OCI-LY3 (cell line): ENCODE measurements at regions not wholly inside any gene's neighbourhood (a gene's known extent, or its start where the extent isn't known, plus 50 kb on each side); places are given as distances from the start of the nearest gene placed in this dataset.

Experiments used
- EZH2phosphoT487 ChIP-seq: fragments of 200-600 bp; shearing (Covaris generic); IDR thresholded peaks from 2 replicates; pipeline ENCODE4 v1.6.1; 2018; ENCODE audit warnings: antibody characterized with exemption, mixed run types, low read depth
- TF ChIP-seq, protein P1 (sequence below): fragments of 200-600, 300-600 bp; sonication (generic); IDR thresholded peaks from 2 replicates; pipeline ENCODE4 v1.5.1; 2014; ENCODE audit warnings: antibody characterized with exemption, low read length, low read depth

DNA sequence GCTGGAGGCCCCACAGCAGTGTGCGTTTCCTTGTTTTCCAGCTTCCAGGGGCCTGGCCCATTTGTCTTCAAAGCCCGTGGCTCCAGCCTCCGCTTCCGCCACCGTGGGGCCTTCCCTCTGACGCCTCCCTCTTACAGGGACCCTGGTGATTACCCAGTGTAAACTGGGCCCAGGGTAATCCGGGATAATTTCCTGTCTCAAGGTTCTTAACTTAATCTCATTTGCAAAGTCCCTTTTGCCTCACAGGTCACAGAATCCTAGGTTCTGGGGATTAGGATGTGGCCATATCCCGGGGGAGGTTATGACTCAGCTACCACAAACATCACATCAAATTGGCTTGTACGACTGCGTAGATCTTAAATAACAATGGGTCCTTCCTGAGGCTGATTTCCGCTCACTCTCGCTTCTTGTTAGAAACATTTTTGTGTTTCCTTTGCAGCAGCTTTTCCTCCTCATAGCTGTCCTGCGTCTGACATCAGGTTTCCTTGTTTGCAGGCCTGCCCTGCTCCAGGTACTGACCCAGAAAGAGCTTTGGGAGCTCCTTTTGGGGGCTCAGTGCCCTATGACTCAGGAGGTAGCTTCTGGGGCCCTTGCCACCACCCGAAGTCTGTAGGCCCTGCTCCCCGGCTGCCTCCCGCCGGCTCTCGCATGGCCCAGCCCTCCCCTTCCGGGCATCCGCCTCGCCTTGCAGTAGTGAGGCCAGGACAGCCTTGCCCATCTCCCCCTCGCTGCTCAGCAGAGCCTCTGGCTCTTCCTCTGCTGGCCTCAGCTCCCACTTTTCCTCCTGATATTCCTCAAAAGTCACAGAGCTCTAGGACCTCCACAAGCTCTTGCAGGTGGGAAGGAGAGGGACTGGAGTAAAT, 100.5 kb downstream of the ERMARD start:
- TF ChIP-seq, protein P1, sequence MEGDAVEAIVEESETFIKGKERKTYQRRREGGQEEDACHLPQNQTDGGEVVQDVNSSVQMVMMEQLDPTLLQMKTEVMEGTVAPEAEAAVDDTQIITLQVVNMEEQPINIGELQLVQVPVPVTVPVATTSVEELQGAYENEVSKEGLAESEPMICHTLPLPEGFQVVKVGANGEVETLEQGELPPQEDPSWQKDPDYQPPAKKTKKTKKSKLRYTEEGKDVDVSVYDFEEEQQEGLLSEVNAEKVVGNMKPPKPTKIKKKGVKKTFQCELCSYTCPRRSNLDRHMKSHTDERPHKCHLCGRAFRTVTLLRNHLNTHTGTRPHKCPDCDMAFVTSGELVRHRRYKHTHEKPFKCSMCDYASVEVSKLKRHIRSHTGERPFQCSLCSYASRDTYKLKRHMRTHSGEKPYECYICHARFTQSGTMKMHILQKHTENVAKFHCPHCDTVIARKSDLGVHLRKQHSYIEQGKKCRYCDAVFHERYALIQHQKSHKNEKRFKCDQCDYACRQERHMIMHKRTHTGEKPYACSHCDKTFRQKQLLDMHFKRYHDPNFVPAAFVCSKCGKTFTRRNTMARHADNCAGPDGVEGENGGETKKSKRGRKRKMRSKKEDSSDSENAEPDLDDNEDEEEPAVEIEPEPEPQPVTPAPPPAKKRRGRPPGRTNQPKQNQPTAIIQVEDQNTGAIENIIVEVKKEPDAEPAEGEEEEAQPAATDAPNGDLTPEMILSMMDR: no peak
- no peak for TF ChIP-seq EZH2phosphoT487
